ENCODE measurements at regions not wholly inside any gene's neighbourhood (a gene's known extent, or its start where the extent isn't known, plus 50 kb on each side); places are given as distances from the start of the nearest gene placed in this dataset.

DNA sequence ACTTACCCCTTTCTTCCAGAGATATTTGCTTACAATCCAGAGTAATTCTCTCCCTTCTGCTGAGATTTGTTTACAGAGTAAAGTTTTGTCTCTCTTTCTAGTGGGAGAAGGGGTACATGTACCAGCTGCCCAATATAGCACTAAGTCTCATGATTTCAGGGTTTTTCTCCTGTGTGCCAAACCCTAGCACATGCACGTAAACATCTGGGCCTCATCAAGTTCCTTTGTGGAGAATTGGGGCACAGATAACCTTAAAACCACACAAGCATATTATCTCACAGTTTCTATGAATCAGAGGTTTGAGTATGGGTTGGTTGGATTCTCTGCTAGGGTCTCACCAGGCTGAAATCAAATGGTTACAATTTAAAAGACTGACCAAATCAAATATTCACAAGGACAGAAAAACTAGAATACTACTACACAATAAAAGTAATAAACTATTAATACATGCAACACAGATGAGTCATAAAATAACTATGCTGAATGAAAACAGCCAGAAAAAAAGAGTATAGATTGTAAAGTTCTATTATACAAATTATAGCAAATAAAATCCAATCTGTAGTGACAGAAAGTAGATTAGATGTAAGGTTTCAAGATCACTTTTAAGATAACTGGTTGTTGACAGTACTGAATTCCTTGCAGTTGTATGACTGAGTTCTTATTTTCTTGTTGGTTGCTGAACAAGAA lies 347.4 kb upstream of the PTBP2 start (continued):
- TF ChIP-seq CTCF (IDR thresholded peaks at IDR 0.05) (no peak), RCOR1 (IDR thresholded peaks at IDR 0.05; ENCODE audit: low read length) (no peak), GATA2 (CRISPR knock-in tag; IDR thresholded peaks at IDR 0.05) (no peak), RXRA (IDR thresholded peaks at IDR 0.05; ENCODE audit: borderline replicate concordance, low read depth) (no peak), YY1 (IDR thresholded peaks at IDR 0.05; ENCODE audit: low read depth) (no peak), CHD2 (IDR thresholded peaks at IDR 0.05; ENCODE audit: low read length, partially characterized antibody) (no peak), EZH2phosphoT487 (IDR thresholded peaks at IDR 0.05; ENCODE audit: borderline replicate concordance, low read depth) (no peak), NFIC (IDR thresholded peaks at IDR 0.05; ENCODE audit: borderline replicate concordance) (0 out of 2 replicates have a peak, but pooled peaks have one; percentile 2), MEF2A (IDR thresholded peaks at IDR 0.05; ENCODE audit: borderline replicate concordance, low read depth) (no peak), ELF1 (IDR thresholded peaks at IDR 0.05) (no peak), GABPA (IDR thresholded peaks at IDR 0.05; ENCODE audit: low read depth) (no peak), FOXM1 (IDR thresholded peaks at IDR 0.05; ENCODE audit: low read depth) (no peak)

DNA sequence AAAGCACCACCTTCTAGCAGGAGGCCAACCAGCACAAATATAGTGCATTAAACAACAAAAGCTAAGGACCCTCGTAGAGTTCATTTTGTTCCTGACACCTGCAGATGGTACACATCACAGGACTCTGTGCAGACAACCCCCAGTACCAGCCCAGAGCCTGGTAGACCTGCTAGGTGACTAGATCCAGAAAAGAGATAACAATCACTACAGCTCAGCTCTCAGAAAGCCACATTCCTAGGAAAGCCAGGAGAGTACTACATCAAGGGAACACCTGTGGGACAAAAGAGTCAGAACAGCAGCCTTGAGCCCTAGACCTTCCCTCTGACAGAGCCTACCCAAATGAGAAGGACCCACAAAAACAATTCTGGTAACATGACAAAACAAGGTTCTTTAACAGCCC lies 344.7 kb upstream of the PTBP2 start:
- Histone ChIP-seq H3K27me3 (ENCODE audit: insufficient read depth) (no peaks in the 10 kb centered on the region), H3K4me1 (ENCODE audit: control insufficient read depth in 1 of 2, insufficient read depth in 2 of 2, low read depth in 1 of 2, low read length in 1 of 2) (no peaks in the 10 kb centered on the region; a peak in 1 of 4 replicates), H4K20me1 (ENCODE audit: insufficient read depth) (no peaks in the 10 kb centered on the region), H3F3A (replicated peaks; ENCODE audit: insufficient read depth) (no peaks in the 10 kb centered on the region), H3K9me2 (no peaks in the 10 kb centered on the region), H3K36me3 (replicated peaks in 1 of 2; ENCODE audit: control insufficient read depth in 1 of 2, insufficient read depth in 2 of 2, low read length in 1 of 2) (no peaks in the 10 kb centered on the region), H2AFZ (ENCODE audit: low read depth) (no peak overlapping the region), H3K9ac (no peak overlapping the region), H3K27ac (ENCODE audit: low read depth in 2 of 2, low read length in 1 of 2) (no peak overlapping the region), H3K4me2 (no peak overlapping the region), H3K9me3 (no peaks in the 10 kb centered on the region), H3K4me3 (ENCODE audit: low read depth in 2 of 2, low read length in 1 of 2) (no peak overlapping the region), H3K79me2 (ENCODE audit: insufficient read depth) (no peaks in the 10 kb centered on the region)
- DNase-seq = no peak
- CTCF ChIA-PET = interaction anchor here (0.7 kb wide), 1 partner anchor 273 kb away, joined by 3 read pairs; no protein-coding TSS in a partner anchor
- TF ChIP-seq YY1 (IDR thresholded peaks at IDR 0.05; ENCODE audit: low read depth) (no peak), EP300 (IDR thresholded peaks at IDR 0.05; ENCODE audit: borderline replicate concordance in 1 of 2, low read depth in 1 of 2, low read length in 1 of 2) (no peak), JUND (IDR thresholded peaks at IDR 0.05) (no peak), FOXM1 (IDR thresholded peaks at IDR 0.05; ENCODE audit: low read depth) (no peak), ZBTB33 (IDR thresholded peaks at IDR 0.05; ENCODE audit: borderline replicate concordance, low read depth) (no peak), GABPA (IDR thresholded peaks at IDR 0.05; ENCODE audit: low read depth) (no peak), CTCF (IDR thresholded peaks at IDR 0.05) (no peak), FOSL2 (IDR thresholded peaks at IDR 0.05; ENCODE audit: borderline replicate concordance, low read depth) (no peak), CHD2 (IDR thresholded peaks at IDR 0.05; ENCODE audit: low read length, partially characterized antibody) (no peak), ELF1 (IDR thresholded peaks at IDR 0.05) (no peak), TCF12 (IDR thresholded peaks at IDR 0.05) (no peak), SIN3A (IDR thresholded peaks at IDR 0.05; ENCODE audit: borderline replicate concordance, low read depth, low read length) (no peak), EZH2phosphoT487 (IDR thresholded peaks at IDR 0.05; ENCODE audit: borderline replicate concordance, low read depth) (no peak), MEF2A (IDR thresholded peaks at IDR 0.05; ENCODE audit: borderline replicate concordance, low read depth) (no peak), RXRA (IDR thresholded peaks at IDR 0.05; ENCODE audit: borderline replicate concordance, low read depth) (no peak)
- TF ChIP-seq, protein P1, sequence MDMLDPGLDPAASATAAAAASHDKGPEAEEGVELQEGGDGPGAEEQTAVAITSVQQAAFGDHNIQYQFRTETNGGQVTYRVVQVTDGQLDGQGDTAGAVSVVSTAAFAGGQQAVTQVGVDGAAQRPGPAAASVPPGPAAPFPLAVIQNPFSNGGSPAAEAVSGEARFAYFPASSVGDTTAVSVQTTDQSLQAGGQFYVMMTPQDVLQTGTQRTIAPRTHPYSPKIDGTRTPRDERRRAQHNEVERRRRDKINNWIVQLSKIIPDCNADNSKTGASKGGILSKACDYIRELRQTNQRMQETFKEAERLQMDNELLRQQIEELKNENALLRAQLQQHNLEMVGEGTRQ (IDR thresholded peaks at IDR 0.05; ENCODE audit: borderline replicate concordance, low read depth, low read length) = no peak
- TF ChIP-seq, protein P2, sequence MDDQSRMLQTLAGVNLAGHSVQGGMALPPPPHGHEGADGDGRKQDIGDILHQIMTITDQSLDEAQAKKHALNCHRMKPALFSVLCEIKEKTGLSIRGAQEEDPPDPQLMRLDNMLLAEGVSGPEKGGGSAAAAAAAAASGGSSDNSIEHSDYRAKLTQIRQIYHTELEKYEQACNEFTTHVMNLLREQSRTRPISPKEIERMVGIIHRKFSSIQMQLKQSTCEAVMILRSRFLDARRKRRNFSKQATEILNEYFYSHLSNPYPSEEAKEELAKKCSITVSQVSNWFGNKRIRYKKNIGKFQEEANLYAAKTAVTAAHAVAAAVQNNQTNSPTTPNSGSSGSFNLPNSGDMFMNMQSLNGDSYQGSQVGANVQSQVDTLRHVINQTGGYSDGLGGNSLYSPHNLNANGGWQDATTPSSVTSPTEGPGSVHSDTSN (IDR thresholded peaks at IDR 0.05) = no peak
- TF ChIP-seq, protein P3, sequence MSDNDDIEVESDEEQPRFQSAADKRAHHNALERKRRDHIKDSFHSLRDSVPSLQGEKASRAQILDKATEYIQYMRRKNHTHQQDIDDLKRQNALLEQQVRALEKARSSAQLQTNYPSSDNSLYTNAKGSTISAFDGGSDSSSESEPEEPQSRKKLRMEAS (IDR thresholded peaks at IDR 0.05; ENCODE audit: low read depth) = no peak
- POLR2A ChIA-PET = no interaction called here
- WGBS (ENCODE audit: low lambda C conversion rate) = 89% methylated on average over 1 of the region's 1 CpG

All from SK-N-SH (cell line).